Fibroblast of the aortic adventitia (primary cell): ENCODE measurements at regions not wholly inside any gene's neighbourhood (a gene's known extent, or its start where the extent isn't known, plus 50 kb on each side); places are given as distances from the start of the nearest gene placed in this dataset.
A peak's percentile ranks its signal among the peaks of the same experiment; 100 is the strongest.

Experiments used
- DNase-seq: peaks from one replicate; pipeline ENCODE4 v3.0.0-alpha.2; 2010; ENCODE audit warnings: low read depth
- H3K4me3 ChIP-seq: 2 replicates; pipeline ENCODE4 v1.5.1; 2011; ENCODE audit warnings: low read depth, mild to moderate bottlenecking, control low read depth, low read length, moderate library complexity
- TF ChIP-seq, protein P1 (sequence below): IDR thresholded peaks from 2 replicates; pipeline ENCODE4 v1.5.1; 2011; ENCODE audit warnings: mild to moderate bottlenecking, low read length, control low read depth, inconsistent platforms; ENCODE audit not compliant: insufficient read depth

DNA sequence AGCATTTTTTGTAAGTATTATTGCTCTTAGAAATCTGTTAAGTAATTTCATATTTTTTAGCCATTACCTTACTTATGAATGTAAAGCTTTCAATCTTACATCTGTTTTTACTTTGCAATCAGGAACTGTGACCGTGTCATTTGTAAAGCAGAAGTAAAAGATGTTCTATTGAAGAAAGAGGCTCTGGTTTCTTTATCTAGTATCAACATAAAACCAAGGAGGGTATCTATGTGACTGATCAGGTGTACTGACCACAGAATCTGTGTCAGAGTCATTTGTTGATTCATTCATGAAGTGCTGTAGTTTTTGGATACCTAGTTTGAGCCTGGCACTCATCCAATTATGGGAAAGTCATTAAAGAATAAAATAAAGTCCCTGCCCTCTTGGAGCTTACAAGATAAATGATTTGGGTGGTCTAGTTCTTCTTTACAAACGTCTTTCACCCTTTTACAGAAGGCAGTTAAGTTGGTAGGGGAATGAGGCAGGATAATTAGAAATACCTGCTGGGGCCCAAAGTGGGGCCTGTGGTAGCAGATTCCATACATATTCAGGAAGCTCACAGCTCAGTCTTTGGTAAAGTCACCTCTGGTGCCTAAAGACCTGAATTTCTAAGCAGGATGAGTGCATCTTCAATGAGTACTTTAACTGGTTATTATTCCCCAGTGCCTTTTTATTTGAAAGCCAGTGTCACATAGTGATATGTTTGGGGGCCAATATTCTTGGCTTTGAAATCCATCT lies 260.6 kb upstream of the NT5C1B start:
- TF ChIP-seq, protein P1, sequence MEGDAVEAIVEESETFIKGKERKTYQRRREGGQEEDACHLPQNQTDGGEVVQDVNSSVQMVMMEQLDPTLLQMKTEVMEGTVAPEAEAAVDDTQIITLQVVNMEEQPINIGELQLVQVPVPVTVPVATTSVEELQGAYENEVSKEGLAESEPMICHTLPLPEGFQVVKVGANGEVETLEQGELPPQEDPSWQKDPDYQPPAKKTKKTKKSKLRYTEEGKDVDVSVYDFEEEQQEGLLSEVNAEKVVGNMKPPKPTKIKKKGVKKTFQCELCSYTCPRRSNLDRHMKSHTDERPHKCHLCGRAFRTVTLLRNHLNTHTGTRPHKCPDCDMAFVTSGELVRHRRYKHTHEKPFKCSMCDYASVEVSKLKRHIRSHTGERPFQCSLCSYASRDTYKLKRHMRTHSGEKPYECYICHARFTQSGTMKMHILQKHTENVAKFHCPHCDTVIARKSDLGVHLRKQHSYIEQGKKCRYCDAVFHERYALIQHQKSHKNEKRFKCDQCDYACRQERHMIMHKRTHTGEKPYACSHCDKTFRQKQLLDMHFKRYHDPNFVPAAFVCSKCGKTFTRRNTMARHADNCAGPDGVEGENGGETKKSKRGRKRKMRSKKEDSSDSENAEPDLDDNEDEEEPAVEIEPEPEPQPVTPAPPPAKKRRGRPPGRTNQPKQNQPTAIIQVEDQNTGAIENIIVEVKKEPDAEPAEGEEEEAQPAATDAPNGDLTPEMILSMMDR: no peak
- no peak overlapping the region for H3K4me3 ChIP-seq
- no peak for DNase-seq

DNA sequence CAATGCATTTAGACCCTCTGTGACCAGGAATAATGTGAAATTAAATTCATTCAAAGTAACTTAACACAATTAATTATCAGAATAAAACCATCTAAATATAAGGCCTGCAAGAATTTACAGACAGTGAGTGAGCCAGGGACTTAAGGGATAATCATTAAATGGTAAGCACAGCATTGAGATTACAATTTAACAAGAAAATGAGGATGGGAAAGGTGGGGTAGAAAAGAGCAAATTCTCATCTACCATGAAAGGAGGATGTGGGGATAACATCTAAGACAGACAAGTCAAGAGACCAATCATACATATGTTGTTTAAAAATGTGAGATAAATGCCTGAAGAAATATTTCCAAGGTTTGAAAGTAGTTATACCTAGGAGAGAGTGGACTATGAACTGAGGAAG lies 259.3 kb upstream of the NT5C1B start:
- H3K4me3 ChIP-seq: no peak overlapping the region
- DNase-seq: no peak
- TF ChIP-seq, protein P1: no peak

- H3K4me3 ChIP-seq: no peak overlapping the region
- TF ChIP-seq, protein P1: no peak
- peak; percentile 67 for DNase-seq
These were observed 256.6 kb upstream of the NT5C1B start for GRCh38 chr2:18845854-18846445.

DNA sequence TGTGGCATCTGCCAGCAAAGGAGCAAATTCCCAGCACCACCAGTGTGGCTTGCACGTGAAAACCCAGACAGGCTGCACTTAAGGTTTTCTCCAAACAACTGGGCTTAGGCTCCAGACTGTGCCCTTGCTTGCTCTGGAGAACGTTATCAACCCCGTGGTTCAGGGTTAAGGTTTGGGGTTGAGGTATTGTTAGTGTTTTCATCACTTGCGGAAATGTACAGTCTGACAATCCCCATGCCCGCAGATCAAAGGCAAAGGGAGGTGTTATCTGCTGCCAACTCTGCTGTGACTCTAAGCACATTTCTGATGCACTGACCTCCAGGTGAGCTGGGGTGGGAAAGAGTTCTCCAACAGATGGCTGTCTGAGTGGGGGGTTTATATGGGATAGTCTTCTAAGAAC lies 253.5 kb upstream of the NT5C1B start:
- H3K4me3 ChIP-seq: no peak overlapping the region
- TF ChIP-seq, protein P1: no peak
- no peak for DNase-seq

- DNase-seq: no peak
- TF ChIP-seq, protein P1: no peak
These were observed 252.1 kb upstream of the NT5C1B start for GRCh38 chr2:18841248-18842150.

GRCh38 chr2:18837240-18837639 lies 247.9 kb upstream of the NT5C1B start:
- no peak for DNase-seq
- TF ChIP-seq, protein P1: no peak
- no peak overlapping the region for H3K4me3 ChIP-seq

More at GRCh38 chr2:18841248-18842150, 252.1 kb upstream of the NT5C1B start:
- H3K4me3 ChIP-seq: no peak overlapping the region
